NCI-H1436 (cell line): ENCODE measurements at regions not wholly inside any gene's neighbourhood (a gene's known extent, or its start where the extent isn't known, plus 50 kb on each side); places are given as distances from the start of the nearest gene placed in this dataset.
"Not testable (repeated sequence)": the region's sequence is repeated elsewhere in the genome, so short reads cannot be mapped to it uniquely, and the experiment has no call there.

ENCODE experiments used
- DNase-seq: peaks from one replicate; lab custom pipeline; 2025; lab: John Stamatoyannopoulos, UW

DNA sequence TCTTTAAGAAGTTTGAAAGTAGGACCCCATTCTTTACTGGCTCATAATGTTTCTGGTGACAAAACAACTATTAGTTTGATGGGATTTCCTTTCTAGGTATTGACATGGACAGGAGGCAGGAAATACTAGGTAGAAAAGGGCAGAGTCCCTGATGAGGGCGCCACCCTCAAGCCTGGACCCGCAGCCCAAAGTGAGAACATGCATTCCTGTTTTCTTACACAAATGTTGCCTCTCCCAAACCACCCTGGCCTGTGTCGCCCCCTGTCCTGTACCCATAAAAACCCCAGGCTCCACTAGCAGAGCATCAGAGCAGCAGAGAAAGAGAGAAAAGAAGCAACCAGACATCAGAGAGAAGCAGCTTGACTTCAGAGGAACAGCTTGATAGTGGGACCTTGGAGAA lies 1055.2 kb upstream of the POT1 start:
- no peak for DNase-seq

DNA sequence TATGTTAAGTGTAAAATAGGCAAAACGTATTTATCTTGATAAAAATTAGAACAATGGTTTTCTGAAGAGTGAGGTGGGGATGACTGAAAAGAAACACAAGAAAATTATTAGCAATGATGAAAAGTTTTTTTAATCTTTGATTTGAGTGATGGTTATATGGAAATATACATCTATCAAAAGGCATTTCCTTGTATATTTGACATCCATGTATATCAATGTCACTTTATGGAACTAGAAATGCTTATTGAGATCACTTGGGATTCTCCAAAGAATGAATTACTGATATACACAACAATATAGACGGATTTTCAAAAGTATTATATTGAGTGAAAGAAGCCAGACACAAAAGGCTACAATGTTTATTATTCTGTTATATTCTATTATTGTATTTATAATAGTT lies 1042.0 kb upstream of the POT1 start:
- DNase-seq, result no peak

DNA sequence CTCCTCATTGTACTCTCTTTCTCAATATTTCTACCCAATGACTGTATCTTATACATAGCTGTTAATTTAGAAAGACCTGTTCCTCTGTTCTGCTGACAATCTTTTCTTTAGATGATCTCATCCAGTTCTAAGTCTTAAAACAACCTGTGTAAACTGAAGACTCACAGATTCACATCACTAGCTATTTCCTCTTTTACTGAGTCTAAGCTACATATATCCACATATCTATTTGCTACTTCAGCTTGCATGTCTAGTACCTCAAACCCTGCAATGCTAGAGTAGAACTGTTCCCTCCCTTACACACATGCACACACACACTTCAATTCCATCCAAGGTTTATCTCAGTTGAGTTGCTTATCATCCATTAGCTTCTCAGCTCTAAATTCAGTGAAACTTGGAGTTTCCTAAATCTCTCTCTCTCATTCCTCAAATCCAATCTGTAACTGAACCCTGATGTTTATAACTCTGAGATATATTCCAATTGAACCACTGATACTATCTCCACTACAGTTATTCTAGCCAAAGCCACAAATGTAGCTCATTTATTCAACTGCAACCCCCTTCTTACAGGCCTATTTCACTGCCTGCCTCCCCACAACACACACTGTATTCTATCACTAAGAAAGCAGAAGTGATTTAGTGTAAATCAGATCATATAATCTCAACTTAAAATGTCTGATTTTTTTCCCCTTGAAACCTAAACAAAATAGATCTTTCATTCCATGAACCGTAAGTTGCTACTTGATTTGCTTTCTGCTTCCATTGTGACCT lies 1036.8 kb upstream of the POT1 start:
- no peak for DNase-seq

DNA sequence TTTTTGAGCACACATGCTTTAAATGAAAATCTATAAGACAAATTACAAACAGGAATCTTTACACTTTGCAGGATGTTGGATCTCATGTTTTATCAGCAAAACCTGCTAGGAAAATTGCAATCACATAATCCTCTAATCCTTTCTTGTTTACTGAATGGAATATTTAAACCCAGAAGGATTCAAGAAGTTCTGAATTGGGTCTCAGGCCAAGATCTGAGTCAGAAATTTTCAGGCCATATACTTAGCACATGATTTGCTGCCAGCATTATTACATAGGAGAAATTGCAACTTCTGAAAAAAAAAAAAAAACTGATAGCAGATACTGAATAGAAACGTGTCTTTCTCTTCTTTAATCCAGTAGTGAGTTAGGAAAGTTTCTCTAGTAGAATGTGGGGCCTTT lies 1005.3 kb upstream of the POT1 start:
- DNase-seq, result no peak

DNA sequence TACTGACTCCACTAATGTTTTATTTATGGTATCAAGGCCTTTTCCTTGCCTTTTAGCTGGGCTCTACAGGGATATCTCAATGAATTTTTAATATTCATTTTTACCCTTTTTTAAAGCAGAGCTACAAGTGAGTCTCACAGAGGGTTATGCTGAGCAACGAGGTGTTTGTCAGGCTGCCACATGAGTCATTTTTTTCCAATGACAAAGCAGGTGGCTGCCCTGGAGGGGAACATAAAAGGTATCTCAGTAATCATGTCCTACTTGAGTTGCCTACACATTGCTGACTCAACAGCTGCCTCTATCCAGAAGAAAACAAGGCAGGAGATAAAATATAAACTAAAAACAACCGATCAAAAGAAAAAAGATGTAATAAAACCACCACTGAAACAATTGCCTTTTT lies 1004.9 kb upstream of the POT1 start:
- peak; percentile 34 for DNase-seq

DNA sequence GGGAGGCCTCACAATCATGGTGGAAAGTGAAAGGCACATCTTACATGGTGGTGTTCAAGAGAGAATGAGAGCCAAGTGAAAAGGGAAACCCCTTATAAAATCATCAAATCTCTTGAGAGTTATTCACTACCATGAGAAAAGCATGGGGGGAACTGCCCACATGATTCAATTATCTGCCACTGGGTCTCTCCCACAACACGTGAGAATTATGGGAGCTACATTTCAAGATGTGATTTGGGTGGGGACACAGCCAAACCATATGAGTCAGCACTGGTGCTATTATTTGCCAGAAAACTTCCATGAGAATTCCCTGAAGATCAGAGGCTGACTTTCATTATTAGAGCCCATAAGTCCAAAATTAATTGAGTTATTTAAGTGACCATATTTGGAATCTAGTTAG lies 1001.2 kb upstream of the POT1 start:
- no peak for DNase-seq

DNA sequence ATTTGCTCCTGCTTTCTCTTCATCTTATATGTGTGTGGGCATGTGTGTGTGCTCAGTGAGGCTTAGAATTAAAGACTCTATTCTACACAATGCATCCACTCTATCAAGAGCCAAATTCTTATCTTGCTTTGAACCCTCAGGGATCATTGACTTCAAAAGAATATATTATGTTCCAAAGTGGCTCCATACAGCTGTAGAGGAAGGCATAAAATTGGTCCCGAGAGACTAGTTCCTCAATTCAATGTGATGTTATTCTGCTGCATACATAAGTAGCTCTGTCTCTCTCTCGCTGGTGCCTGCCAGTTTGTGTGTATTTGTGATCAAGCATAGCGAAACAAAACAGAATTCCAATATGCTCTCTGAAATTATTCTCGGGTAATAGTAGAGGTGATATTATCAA lies 997.9 kb upstream of the POT1 start:
- DNase-seq, result peak; percentile 87

DNA sequence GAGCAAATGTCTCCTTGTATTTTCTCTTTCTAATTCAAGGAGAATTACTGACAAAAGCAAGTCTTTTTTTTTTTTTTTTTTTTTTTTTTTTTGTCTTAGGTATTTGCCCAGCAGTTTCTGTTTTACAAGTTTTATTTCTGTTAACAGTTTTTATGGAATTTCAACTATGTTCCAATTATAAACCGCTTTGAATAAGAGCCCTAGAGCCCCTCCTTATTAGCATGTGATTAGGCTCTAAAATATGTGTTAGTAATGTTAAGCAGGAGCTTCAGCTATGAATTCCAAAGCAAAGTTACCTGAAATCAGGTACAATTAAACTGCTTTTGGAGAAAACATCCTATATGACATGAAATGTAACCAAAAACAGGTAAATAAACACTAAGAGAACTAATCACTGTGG lies 997.0 kb upstream of the POT1 start:
- DNase-seq, result no peak

DNA sequence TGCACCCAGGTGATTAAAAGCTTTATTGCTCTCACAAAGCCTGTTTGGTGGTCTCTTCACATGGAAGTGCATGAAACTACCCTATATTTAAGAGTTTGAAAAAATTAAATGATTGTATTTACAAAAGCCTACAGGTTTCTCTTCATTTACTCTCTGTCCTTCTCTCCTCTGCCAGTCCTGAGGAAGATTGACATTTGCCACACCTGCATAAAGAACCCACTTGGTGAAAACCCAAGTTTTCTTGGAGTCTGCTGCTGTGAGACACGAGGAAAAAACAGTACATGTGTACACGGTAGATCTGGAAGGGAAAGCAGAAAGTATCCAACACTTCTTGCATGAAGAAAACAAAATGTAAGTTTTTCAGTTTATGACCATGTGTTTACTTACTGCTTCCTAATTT lies 994.4 kb upstream of the POT1 start:
- no peak for DNase-seq

DNA sequence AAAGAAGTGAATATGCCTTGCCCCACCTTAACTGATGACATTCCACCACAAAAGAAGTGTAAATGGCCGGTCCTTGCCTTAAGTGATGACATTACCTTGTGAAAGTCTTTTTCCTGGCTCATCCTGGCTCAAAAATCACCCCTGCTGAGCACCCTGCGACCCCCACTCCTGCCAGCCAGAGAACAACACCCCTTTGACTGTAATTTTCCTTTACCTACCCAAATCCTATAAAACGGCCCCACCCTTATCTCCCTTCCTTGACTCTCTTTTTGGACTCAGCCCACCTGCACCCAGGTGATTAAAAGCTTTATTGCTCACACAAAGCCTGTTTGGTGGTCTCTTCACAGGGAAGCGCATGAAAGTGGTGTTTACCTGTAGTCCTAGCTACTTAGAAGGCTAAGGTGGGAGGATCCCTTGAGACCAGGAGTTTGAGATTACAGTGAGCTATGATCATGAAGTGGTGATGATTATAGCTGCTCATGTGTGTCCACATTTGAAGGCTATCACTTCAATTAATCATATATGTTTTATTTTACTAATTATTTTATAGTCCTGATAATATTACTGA lies 985.8 kb upstream of the POT1 start:
- not testable (repeated sequence) for DNase-seq

DNA sequence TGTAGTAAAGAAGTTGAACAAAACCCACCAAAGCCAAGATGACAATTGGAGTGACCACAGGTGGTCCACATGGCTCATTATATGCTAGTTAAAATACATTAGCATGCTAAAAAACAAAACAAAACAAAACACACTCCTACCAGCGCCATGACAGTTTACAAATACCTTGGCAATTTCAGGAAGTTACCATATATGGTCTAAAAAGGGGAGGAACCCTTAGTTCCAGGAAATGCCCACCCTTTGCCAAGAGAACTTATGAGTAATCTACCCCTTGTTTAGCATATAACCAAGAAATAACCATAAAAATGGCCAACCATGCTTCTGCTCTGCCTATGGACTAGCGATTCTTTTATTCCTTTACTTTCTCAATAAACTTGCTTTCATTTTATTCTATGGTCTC lies 979.1 kb upstream of the POT1 start:
- DNase-seq, result no peak

DNA sequence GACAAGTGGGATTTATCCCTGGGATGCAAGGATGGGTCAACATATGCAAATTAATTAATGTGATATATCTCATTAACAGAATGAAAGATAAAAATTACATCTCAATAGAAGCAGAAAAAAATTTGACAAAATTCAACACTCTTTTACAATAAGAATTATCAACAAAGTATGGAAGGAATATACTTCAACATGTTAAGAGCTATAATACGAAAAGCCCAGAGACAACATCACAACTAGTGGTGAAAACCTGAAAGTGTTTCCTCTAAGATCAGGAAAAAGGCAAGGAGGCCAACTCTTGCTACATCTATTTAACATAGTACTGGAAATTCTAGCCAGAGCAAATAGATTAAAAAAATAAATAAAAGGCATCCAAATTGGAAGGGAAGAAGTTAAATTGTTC lies 970.0 kb upstream of the POT1 start:
- no peak for DNase-seq

DNA sequence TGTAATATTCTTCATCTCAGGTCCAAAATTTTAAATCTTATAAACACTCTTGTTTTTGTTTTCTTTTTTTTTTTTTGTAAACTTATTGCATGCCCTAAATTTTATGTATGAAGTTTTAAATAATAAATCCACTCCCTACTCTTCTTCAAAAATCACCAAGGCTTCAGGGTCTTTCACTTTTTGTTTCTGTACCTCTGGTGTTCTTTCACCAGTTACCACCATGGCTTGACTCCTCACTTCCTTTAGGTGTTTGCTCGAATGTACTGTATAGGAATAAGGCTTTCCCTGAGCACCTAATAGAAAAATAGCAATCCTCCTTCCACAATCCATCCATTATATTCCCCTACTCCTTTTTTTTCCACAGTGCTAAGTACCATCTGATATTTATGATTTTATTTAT lies 962.8 kb upstream of the POT1 start:
- DNase-seq, result no peak

DNA sequence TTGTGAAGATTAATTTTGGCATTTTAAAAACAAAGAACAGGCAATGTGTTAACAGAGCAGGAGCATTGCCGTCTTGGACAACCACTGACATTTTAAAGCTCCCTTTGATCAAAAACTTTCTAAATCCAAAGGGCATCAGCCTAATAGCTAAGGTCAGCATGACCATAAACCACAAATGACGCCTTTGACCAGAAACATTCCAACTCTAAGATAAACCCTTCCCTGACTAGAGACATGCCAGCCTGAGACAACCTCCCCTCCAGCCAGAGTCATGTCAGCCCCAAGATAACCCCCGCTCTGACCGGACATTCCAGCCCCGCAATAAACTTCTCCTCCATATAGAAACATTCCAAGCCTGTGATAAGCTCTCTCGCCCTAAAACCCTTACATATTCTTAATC lies 949.4 kb upstream of the POT1 start:
- DNase-seq, result no peak

DNA sequence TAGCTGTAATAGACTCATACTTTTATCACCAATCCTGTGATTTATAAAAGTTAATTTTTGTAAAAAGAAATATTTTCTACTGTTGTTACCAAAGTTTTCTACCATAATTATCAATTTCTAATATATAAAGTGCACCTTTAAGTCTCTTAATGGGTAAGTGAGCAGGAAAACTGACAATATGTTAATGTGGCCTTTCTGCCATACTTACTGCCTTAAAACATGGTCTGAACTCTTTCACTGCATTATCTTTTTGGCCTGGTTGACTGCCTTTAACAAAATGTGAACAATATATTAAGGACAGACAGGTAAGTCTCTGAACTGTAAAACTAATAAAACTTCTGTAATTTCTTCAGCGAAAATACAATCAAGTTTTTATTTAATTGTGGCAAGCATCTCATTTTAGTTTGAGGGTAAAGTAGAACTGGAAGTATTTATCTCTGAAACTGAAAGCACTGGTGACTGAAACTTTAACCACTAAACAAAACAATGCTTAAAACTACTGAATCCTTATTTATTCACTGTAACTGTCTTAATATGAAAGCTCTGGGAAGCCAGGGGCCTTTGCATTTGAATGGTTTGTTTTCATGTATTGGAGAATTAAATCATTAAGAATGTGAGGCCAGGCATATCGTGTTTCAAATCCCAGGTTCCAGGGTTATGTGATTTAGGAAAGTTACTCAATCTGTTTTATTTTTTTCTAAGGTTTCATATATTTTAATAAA lies 948.8 kb upstream of the POT1 start:
- no peak for DNase-seq

DNA sequence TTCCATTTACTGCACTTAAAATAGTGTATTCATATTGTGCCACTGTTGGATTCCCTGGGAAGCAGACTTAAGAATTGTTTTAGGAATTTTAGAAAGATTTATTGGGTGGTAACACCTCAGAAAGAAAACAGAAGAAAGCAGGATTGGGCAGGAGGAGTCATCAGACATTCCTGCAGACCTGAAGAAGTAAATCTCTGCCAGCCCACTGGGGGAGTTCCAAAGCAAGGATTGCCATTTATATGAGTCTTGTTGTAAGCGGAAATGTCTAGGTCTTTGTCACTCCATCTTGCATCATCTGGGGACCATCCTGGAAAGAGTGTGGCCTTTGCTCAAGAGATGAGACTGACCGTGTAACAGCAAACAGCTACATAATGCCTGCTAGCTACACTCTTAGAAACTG lies 947.6 kb upstream of the POT1 start:
- no peak for DNase-seq

DNA sequence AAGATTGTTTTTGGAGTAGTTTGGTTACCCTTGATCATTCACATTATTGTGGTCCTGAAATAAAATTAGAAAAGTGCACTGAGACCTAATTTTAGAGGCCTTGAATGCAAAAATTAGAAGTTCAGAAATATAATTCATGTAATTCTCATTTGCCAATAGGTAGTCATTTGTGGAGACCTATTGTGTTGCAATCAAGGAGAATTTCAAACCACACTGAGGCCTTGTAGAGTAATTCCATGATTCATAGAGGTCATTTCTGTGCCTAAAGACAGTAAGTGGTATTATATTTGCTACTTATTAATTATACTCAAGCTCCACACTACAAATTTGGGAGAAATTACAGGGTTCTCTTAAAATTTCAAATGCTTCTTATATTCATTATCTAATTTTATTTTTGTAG lies 946.8 kb upstream of the POT1 start:
- DNase-seq, result no peak

DNA sequence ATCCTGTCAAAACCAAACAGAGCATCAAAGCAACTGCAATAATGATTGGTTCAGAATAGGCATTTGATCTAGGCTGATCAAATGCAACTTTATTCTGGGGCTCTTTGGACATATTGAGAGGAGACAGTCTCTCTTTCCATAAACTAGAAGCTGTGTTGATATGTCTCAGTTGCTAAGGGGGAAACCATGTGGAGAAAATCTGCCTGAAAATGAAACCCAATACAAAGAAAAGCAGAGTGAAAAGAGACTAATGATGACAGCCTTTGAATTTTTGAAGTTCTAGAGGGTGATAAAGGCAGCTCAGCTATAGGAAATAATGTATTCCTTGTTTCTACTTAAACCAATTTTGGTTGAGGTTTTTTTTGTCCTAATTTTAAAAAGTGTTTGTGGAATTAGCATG lies 941.8 kb upstream of the POT1 start:
- no peak for DNase-seq

DNA sequence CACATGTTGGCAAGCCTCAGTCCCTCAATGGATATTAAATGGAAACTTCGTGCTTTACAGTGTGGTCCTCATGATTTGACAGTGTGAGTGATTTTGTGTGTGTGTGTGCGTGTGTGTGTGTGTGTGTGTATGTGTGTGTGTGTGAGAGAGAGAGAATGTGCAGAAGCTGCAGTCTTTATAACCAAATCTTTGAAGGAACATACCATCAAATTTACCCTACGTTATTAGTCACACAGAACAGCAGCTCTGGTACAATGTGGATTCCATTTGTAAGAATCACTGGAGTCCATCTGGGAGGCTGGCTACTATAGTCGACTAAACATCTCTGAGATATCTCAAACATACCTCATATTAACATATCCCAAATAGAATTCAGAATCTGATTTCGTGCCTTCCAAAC lies 928.0 kb upstream of the POT1 start:
- no peak for DNase-seq

DNA sequence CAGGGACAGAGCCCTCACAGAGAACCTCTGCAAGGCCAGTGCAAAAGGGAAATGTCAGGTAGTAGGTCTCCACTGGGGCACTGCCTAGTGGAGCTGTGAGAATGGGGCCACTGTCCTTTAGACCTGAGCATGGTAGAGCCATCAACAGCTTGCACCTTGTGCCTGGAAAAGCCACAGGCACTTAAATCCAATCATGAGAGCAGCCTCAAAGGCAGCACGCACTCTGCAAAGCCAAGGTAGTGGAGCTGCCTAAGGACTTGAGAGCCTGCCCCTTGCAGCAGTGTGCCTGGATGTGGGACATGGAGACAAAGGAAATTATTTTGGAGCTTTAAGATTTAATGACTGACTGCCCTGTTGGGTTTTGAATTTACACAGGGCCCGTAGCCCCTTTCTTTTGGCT lies 918.5 kb upstream of the POT1 start:
- DNase-seq, result no peak

DNA sequence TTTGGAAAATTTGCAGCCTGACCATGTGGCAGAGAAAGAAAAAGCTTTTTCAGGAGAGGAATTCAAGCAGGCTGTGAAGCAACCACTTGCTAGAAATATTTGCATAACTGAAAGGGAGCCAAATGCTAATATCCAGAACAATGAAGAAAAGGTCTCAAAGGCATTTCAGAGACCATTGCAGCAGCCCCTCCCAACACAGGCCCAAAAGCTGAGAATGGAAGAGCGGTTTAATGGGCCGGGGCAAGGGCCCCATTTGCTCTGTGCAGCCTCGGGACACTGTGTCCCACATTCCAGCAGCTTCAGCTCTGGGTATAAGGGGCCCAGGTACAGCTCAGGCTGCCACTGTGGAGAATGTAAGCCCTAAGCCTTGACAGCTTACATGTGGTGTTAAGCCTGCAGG lies 918.1 kb upstream of the POT1 start:
- DNase-seq, result no peak

DNA sequence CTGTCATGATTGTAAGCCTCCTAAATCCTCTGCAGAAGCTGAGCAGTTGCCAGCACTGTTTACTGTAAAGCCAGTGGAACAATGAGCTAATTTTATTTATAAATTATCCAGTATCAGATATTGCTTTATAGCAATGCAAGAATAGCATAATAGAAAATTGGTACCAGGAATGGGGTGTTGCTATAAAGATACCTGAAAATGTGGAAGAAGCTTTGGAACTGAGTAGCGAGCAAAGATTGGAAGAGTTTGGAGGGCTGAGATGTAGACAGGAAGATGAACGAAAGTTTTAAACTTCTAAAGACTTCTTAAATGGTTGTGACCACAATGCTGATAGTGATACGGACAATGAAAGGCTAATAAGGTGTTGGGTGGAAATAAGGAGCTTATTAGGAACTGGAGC lies 917.4 kb upstream of the POT1 start:
- DNase-seq, result no peak

DNA sequence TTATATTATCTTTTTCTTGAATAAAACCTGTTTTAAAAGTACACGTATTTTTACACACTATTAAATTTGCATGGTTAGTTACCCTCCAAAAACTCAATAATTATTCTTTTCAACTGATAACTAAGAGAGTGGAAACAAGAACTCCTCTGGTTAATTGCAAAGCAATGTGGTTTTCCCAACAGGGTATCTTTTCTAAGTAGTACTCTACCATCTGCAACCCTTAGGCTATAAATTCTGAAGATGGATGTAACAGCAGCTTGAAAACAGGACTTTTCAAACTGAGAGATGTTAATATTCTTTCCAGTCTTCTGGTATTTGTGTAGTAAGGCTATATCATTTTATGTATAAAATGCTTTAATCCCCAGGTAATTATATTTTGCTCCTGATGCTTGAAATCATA lies 916.1 kb upstream of the POT1 start:
- DNase-seq, result no peak

DNA sequence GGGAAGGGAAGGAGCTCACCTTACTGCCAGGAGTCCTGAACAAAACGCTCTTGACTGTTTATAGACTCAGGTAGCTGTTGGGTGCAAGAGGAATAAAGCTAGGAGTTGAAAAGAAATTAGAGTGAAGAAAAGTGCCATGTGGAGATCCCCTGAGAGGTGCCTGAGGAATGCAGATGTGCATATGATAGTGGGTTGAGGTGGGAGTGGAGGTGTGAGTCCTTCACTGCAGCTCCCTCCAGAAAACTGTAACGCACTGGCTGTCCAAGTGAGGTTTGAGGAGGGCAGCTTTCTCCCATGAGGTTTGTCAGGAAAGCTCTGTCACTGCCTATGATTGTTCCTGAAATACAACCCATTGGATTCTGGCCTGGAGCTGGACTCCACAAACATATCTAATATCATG lies 904.8 kb upstream of the POT1 start:
- DNase-seq, result no peak
